Astrocyte of the spinal cord (primary cell): ENCODE measurements at regions not wholly inside any gene's neighbourhood (a gene's known extent, or its start where the extent isn't known, plus 50 kb on each side); places are given as distances from the start of the nearest gene placed in this dataset.

Source experiments
- DNase-seq: peaks from one replicate; pipeline ENCODE4 v3.0.0; 2011; ENCODE audit warnings: low read depth, low spot score
- H3K4me3 ChIP-seq: 2 replicates; pipeline ENCODE4 v1.5.1; 2011; ENCODE audit warnings: low read depth, mild to moderate bottlenecking, low read length, moderate library complexity
- CTCF ChIP-seq: IDR thresholded peaks from 2 replicates; pipeline ENCODE4 v1.5.1; 2012; ENCODE audit warnings: low read depth, mild to moderate bottlenecking, low read length, inconsistent platforms
- in situ Hi-C: cut with HindIII; loops from 2 replicates; pipeline ENCODE4 v1.10.0; 2017; ENCODE audit warnings: low sequenced_read_pairs

GRCh38 chr10:2895594-2896196 is 171.7 kb upstream of the PFKP start:
- no peak overlapping the region for H3K4me3 ChIP-seq
- in situ Hi-C loops = no loop called here
- no peak for TF ChIP-seq CTCF
- DNase-seq = no peak

- no peak overlapping the region for H3K4me3 ChIP-seq
- no peak for TF ChIP-seq CTCF
- in situ Hi-C loops = no loop called here
- no peak for DNase-seq
Measured at GRCh38 chr10:2893991-2894390, 173.4 kb upstream of the PFKP start.

- no peak overlapping the region for H3K4me3 ChIP-seq
- TF ChIP-seq CTCF = no peak
- in situ Hi-C loops = no loop called here
- DNase-seq = no peak
Measured at GRCh38 chr10:2893158-2893845, 174.0 kb upstream of the PFKP start.

GRCh38 chr10:2891770-2892124 is 175.6 kb upstream of the PFKP start:
- no peak for TF ChIP-seq CTCF
- in situ Hi-C loops = no loop called here
- DNase-seq = no peak
- no peak overlapping the region for H3K4me3 ChIP-seq

GRCh38 chr10:2891073-2891769 is 176.1 kb upstream of the PFKP start:
- in situ Hi-C loops = no loop called here
- no peak overlapping the region for H3K4me3 ChIP-seq
- DNase-seq = no peak
- TF ChIP-seq CTCF = no peak

GRCh38 chr10:2890093-2890492 is 177.3 kb upstream of the PFKP start:
- no peak for DNase-seq
- in situ Hi-C loops = no loop called here

More at GRCh38 chr10:2890093-2890492, 177.3 kb upstream of the PFKP start:
- H3K4me3 ChIP-seq = no peak overlapping the region
- no peak for TF ChIP-seq CTCF
